HPDE6-E6E7 (cell line): ENCODE measurements at regions not wholly inside any gene's neighbourhood (a gene's known extent, or its start where the extent isn't known, plus 50 kb on each side); places are given as distances from the start of the nearest gene placed in this dataset.
"Not testable (repeated sequence)": the region's sequence is repeated elsewhere in the genome, so short reads cannot be mapped to it uniquely, and the experiment has no call there.

Experiments used
- DNase-seq: peaks from one replicate; pipeline ENCODE4 v3.0.0; 2011; ENCODE audit warnings: missing footprints; ENCODE audit errors: extremely low spot score

GRCh38 chr3:73120710-73121109 is 59.3 kb downstream of the EBLN2 start:
- no peak for DNase-seq

GRCh38 chr3:73121669-73122331 is 60.3 kb downstream of the EBLN2 start:
- no peak for DNase-seq

- DNase-seq = no peak
Observed at GRCh38 chr3:73134034-73134433, 72.6 kb downstream of the EBLN2 start.

- DNase-seq = no peak
Observed at GRCh38 chr3:73136941-73137340, 75.5 kb downstream of the EBLN2 start.

GRCh38 chr3:73137736-73138403 is 76.4 kb downstream of the EBLN2 start:
- no peak for DNase-seq

GRCh38 chr3:73140772-73141442 is 79.4 kb downstream of the EBLN2 start:
- DNase-seq = no peak

- no peak for DNase-seq
Observed at GRCh38 chr3:73141525-73141924, 80.1 kb downstream of the EBLN2 start.

- DNase-seq = no peak
Observed at GRCh38 chr3:73143401-73143800, 81.9 kb downstream of the EBLN2 start.

- no peak for DNase-seq
Observed at GRCh38 chr3:73143821-73144237, 82.4 kb downstream of the EBLN2 start.

GRCh38 chr3:73144276-73144675 is 82.8 kb downstream of the EBLN2 start:
- no peak for DNase-seq

- no peak for DNase-seq
Observed at GRCh38 chr3:73144828-73145227, 83.4 kb downstream of the EBLN2 start.

- DNase-seq = not testable (repeated sequence)
Observed at GRCh38 chr3:73147479-73147878, 86.0 kb downstream of the EBLN2 start.

- no peak for DNase-seq
Observed at GRCh38 chr3:73148206-73148605, 86.7 kb downstream of the EBLN2 start.

GRCh38 chr3:73148682-73149081 is 87.2 kb downstream of the EBLN2 start:
- no peak for DNase-seq

- no peak for DNase-seq
Observed at GRCh38 chr3:73150369-73151130, 89.1 kb downstream of the EBLN2 start.

- DNase-seq = not testable (repeated sequence)
Observed at GRCh38 chr3:73152571-73152970, 91.1 kb downstream of the EBLN2 start.

GRCh38 chr3:73153057-73153456 is 91.6 kb downstream of the EBLN2 start:
- DNase-seq = not testable (repeated sequence)

- DNase-seq = not testable (repeated sequence)
Observed at GRCh38 chr3:73154261-73154660, 92.8 kb downstream of the EBLN2 start.

- not testable (repeated sequence) for DNase-seq
Observed at GRCh38 chr3:73155441-73155840, 94.0 kb downstream of the EBLN2 start.

- no peak for DNase-seq
Observed at GRCh38 chr3:73164622-73165021, 103.2 kb downstream of the EBLN2 start.

GRCh38 chr3:73175698-73176097 is 114.2 kb downstream of the EBLN2 start:
- DNase-seq = no peak

- DNase-seq = no peak
Observed at GRCh38 chr3:73176941-73177340, 115.5 kb downstream of the EBLN2 start.
